ENCODE measurements at regions not wholly inside any gene's neighbourhood (a gene's known extent, or its start where the extent isn't known, plus 50 kb on each side); places are given as distances from the start of the nearest gene placed in this dataset.

GRCh38 chr5:92566113-92566786, 1014.8 kb downstream of the NR2F1-AS1 start:
- TF ChIP-seq CTCF (IDR thresholded peaks at IDR 0.05; ENCODE audit: control insufficient read depth, insufficient read depth, low read depth, low read length, missing control alignments), result no peak
- no peak for DNase-seq (ENCODE audit: low read depth)
- H3K4me3 ChIP-seq (ENCODE audit: control insufficient read depth, low read depth, low read length), result no peak overlapping the region

- no peak for TF ChIP-seq CTCF (IDR thresholded peaks at IDR 0.05; ENCODE audit: control insufficient read depth, insufficient read depth, low read depth, low read length, missing control alignments)
- DNase-seq (ENCODE audit: low read depth), result no peak
- no peak overlapping the region for H3K4me3 ChIP-seq (ENCODE audit: control insufficient read depth, low read depth, low read length)
Observed at GRCh38 chr5:92565673-92566072, 1015.3 kb downstream of the NR2F1-AS1 start.

GRCh38 chr5:92562065-92562464, 1019.0 kb downstream of the NR2F1-AS1 start:
- no peak overlapping the region for H3K4me3 ChIP-seq (ENCODE audit: control insufficient read depth, low read depth, low read length)
- DNase-seq (ENCODE audit: low read depth), result no peak
- no peak for TF ChIP-seq CTCF (IDR thresholded peaks at IDR 0.05; ENCODE audit: control insufficient read depth, insufficient read depth, low read depth, low read length, missing control alignments)

- no peak for TF ChIP-seq CTCF (IDR thresholded peaks at IDR 0.05; ENCODE audit: control insufficient read depth, insufficient read depth, low read depth, low read length, missing control alignments)
- no peak for DNase-seq (ENCODE audit: low read depth)
- H3K4me3 ChIP-seq (ENCODE audit: control insufficient read depth, low read depth, low read length), result no peak overlapping the region
Observed at GRCh38 chr5:92561411-92561959, 1019.5 kb downstream of the NR2F1-AS1 start.

GRCh38 chr5:92560698-92561401, 1020.2 kb downstream of the NR2F1-AS1 start:
- no peak overlapping the region for H3K4me3 ChIP-seq (ENCODE audit: control insufficient read depth, low read depth, low read length)
- TF ChIP-seq CTCF (IDR thresholded peaks at IDR 0.05; ENCODE audit: control insufficient read depth, insufficient read depth, low read depth, low read length, missing control alignments), result no peak
- peak; percentile 52 for DNase-seq (ENCODE audit: low read depth)

GRCh38 chr5:92559781-92560180, 1021.2 kb downstream of the NR2F1-AS1 start:
- DNase-seq (ENCODE audit: low read depth), result no peak
- TF ChIP-seq CTCF (IDR thresholded peaks at IDR 0.05; ENCODE audit: control insufficient read depth, insufficient read depth, low read depth, low read length, missing control alignments), result peak; percentile 19
- H3K4me3 ChIP-seq (ENCODE audit: control insufficient read depth, low read depth, low read length), result no peak overlapping the region

Data from AG09309 (cell line).